ENCODE measurements at regions not wholly inside any gene's neighbourhood (a gene's known extent, or its start where the extent isn't known, plus 50 kb on each side); places are given as distances from the start of the nearest gene placed in this dataset.
"Not testable (repeated sequence)": the region's sequence is repeated elsewhere in the genome, so short reads cannot be mapped to it uniquely, and the experiment has no call there.

DNA sequence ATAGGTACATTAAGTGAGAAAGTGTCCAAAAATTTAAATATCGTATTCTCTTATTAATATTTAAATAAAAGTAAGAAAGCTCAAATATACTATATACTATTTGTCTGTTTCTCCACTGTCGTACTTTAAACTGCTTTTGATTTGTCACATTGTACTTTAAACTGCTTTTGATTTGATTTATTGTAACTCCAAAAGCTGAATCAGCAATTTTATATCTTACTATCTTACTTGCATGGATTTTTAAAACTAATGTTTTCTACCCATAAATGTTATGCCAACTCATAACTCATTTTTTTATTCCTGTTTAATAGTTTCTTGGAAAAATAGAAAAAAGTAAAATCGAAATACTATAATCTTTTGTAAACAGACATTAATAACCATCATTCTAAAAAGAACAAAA lies 1128.2 kb upstream of the ACVR2A start:
- DNase-seq (ENCODE audit: low spot score), result no peak
- Mint-ChIP-seq H3K4me1 (ENCODE audit: low read depth) (no peaks in the 10 kb centered on the region), H3K27ac (ENCODE audit: unreplicated experiment) (no peak overlapping the region), H3K27me3 (ENCODE audit: low read depth) (peaks cover 3% of the 10 kb centered on the region), H3K36me3 (ENCODE audit: low read depth) (no peaks in the 10 kb centered on the region), H3K9me3 (ENCODE audit: low read depth) (peaks cover 5% of the 10 kb centered on the region), H3K4me3 (ENCODE audit: unreplicated experiment) (no peak overlapping the region)
- TF ChIP-seq, protein P1, sequence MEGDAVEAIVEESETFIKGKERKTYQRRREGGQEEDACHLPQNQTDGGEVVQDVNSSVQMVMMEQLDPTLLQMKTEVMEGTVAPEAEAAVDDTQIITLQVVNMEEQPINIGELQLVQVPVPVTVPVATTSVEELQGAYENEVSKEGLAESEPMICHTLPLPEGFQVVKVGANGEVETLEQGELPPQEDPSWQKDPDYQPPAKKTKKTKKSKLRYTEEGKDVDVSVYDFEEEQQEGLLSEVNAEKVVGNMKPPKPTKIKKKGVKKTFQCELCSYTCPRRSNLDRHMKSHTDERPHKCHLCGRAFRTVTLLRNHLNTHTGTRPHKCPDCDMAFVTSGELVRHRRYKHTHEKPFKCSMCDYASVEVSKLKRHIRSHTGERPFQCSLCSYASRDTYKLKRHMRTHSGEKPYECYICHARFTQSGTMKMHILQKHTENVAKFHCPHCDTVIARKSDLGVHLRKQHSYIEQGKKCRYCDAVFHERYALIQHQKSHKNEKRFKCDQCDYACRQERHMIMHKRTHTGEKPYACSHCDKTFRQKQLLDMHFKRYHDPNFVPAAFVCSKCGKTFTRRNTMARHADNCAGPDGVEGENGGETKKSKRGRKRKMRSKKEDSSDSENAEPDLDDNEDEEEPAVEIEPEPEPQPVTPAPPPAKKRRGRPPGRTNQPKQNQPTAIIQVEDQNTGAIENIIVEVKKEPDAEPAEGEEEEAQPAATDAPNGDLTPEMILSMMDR (IDR thresholded peaks at IDR 0.05), result no peak

DNA sequence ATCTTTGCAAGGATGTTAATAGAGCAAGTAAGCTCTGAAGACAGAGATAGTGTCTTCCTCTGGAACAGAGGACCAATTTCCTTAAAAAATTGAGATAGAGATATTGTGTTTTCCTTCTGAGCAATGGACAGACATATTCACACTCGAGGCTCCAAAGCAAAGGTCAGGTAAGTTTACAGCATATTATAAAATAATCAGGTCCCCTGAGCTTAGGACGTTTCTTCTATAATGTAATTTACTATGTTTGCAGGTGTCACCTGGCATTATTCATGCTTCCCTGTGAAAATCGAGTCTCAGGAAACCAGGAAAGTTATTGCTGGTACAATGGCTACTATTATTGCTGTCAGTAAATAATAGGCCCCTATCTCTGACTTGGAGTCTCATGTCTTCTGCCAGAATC lies 1135.8 kb upstream of the ACVR2A start:
- Mint-ChIP-seq H3K27ac (ENCODE audit: unreplicated experiment) (no peak overlapping the region), H3K4me1 (ENCODE audit: low read depth) (no peaks in the 10 kb centered on the region), H3K9me3 (ENCODE audit: low read depth) (peaks cover 17% of the 10 kb centered on the region), H3K27me3 (ENCODE audit: low read depth) (no peaks in the 10 kb centered on the region), H3K4me3 (ENCODE audit: unreplicated experiment) (no peak overlapping the region), H3K36me3 (ENCODE audit: low read depth) (no peaks in the 10 kb centered on the region)
- TF ChIP-seq, protein P1 (IDR thresholded peaks at IDR 0.05), result no peak
- DNase-seq (ENCODE audit: low spot score), result no peak

DNA sequence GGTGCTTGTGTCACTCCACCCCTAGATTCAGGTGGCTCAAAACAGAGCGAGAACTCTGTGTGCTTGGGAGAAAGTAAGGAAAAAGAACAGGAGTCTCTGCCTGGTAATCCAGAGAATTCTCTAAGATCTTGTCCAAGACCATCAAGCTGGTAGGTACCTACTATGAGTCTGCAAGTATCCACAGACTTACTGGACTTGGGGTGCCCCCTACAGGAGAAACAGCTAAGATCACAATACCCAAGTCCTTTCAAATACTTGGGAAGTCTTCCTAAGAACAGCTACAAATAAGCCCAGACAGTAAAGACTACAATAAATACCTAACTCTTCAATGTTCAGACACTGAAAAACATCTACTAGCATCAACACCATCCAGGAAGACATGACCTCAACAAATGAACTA lies 1143.6 kb upstream of the ACVR2A start:
- TF ChIP-seq, protein P1 (IDR thresholded peaks at IDR 0.05), result no peak
- DNase-seq (ENCODE audit: low spot score), result no peak
- Mint-ChIP-seq H3K27ac (ENCODE audit: unreplicated experiment) (no peak overlapping the region), H3K36me3 (ENCODE audit: low read depth) (peaks cover 6% of the 10 kb centered on the region), H3K9me3 (ENCODE audit: low read depth) (peaks cover 43% of the 10 kb centered on the region), H3K4me3 (ENCODE audit: unreplicated experiment) (no peak overlapping the region), H3K4me1 (ENCODE audit: low read depth) (no peaks in the 10 kb centered on the region), H3K27me3 (ENCODE audit: low read depth) (no peaks in the 10 kb centered on the region)

DNA sequence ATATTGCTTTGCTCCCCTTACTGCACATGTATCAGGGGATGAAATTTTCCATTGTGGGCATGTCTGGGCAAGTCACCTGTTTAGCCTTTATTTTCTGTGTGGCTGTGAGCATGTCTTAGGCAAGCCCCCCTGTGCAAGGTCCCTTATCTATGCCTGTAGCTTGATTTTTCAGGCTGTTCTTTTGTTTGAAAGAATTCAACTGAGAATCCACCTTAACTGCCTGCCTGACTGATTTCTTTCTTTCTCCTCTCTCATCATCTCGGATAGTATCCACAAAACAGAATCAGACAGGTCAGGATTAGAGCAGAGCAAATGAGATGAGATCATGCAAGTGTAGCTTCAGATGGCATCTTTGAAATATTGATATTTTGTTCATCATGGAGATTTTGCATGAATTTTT lies 1147.5 kb upstream of the ACVR2A start:
- TF ChIP-seq, protein P1 (IDR thresholded peaks at IDR 0.05), result no peak
- no peak for DNase-seq (ENCODE audit: low spot score)
- H3K27ac Mint-ChIP-seq (ENCODE audit: unreplicated experiment), result no peak overlapping the region
- no peak overlapping the region for H3K4me3 Mint-ChIP-seq (ENCODE audit: unreplicated experiment)
- peaks cover 18% of the 10 kb centered on the region for H3K9me3 Mint-ChIP-seq (ENCODE audit: low read depth)
- H3K36me3 Mint-ChIP-seq (ENCODE audit: low read depth), result peaks cover under 1% of the 10 kb centered on the region
- no peaks in the 10 kb centered on the region for H3K27me3 Mint-ChIP-seq (ENCODE audit: low read depth)
- no peaks in the 10 kb centered on the region for H3K4me1 Mint-ChIP-seq (ENCODE audit: low read depth)

DNA sequence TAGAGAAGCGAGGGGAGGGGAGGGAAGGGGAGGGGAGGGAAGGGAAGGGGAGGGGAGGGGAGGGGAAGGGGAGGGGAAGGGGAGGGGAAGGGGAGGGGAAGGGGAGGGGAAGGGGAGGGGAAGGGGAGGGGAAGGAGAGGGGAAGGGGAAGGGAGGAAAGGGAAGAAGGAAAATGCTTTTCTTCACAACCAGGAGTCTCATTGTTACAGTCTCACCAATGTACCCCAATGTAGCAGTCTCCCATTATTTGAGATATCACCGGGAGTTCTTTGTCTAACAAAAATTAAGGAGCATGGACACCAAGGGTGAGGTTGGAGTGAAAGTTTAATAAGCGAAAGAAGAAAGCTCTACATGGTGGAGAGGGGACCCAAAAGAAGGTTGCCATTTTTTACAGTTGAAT lies 1148.0 kb upstream of the ACVR2A start:
- H3K9me3 Mint-ChIP-seq (ENCODE audit: low read depth), result peaks cover 13% of the 10 kb centered on the region
- H3K27ac Mint-ChIP-seq (ENCODE audit: unreplicated experiment); H3K4me1 Mint-ChIP-seq (ENCODE audit: low read depth); H3K36me3 Mint-ChIP-seq (ENCODE audit: low read depth); H3K27me3 Mint-ChIP-seq (ENCODE audit: low read depth); H3K4me3 Mint-ChIP-seq (ENCODE audit: unreplicated experiment); DNase-seq (ENCODE audit: low spot score): not testable (repeated sequence)

DNA sequence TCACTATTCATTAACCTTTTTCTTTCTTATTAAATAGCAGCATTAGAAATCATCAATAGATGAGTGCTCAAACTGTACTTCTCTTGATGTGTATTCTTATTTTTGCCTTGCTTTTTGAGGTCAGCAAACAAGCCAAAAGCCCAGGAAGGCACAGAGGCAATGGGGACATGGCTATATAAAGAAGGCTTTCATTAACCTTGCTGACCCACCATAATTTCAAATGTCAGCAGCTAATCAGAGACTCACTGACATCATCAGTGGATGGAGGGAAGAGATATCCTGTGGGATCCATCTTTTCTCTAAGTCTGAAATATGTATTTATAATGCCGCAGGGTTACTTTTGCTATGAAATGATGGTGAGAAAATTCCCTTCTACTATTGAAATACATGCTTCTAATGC lies 1162.8 kb upstream of the ACVR2A start:
- H3K4me3 Mint-ChIP-seq (ENCODE audit: unreplicated experiment), result no peak overlapping the region
- H3K4me1 Mint-ChIP-seq (ENCODE audit: low read depth), result peaks cover 2% of the 10 kb centered on the region
- H3K9me3 Mint-ChIP-seq (ENCODE audit: low read depth), result peaks cover 2% of the 10 kb centered on the region
- no peak overlapping the region for H3K27ac Mint-ChIP-seq (ENCODE audit: unreplicated experiment)
- TF ChIP-seq, protein P1 (IDR thresholded peaks at IDR 0.05), result no peak
- no peak for DNase-seq (ENCODE audit: low spot score)
- H3K36me3 Mint-ChIP-seq (ENCODE audit: low read depth), result no peaks in the 10 kb centered on the region
- H3K27me3 Mint-ChIP-seq (ENCODE audit: low read depth), result no peaks in the 10 kb centered on the region
